ENCODE measurements at regions not wholly inside any gene's neighbourhood (a gene's known extent, or its start where the extent isn't known, plus 50 kb on each side); places are given as distances from the start of the nearest gene placed in this dataset.

DNA sequence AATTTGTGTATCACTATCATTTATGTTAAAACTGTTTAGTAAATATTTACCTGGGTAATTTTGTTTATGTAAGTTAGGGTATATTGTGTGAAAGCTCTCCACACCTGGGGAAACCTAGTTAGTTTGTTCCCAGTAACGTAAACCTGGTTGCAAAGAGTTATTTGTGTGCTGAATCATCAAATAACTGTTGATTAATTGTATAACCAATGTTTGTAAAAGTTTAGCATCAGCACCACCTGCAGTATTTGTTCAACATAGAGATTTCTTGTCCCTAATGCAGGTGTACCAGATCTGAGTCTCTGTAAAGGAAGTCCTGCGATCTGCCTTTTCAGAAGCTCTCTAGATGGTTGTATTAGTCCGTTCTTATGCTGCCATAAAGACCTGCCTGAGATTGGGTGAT is 440.4 kb downstream of the COL12A1 start:
- Histone ChIP-seq H3K27me3 (ENCODE audit: control insufficient read depth in 2 of 2, insufficient read depth in 2 of 2, low read length in 2 of 2) (no peaks in the 10 kb centered on the region), H3K4me3 (ENCODE audit: low read length) (no peak overlapping the region), H3K36me3 (ENCODE audit: control insufficient read depth in 2 of 3, insufficient read depth in 3 of 3, low read length in 3 of 3) (no peaks in the 10 kb centered on the region), H3K27ac (ENCODE audit: low read depth, low read length) (no peak overlapping the region), H3K9me3 (ENCODE audit: control insufficient read depth in 2 of 3, low read length in 3 of 3) (no peaks in the 10 kb centered on the region), H3K4me1 (ENCODE audit: control insufficient read depth in 2 of 2, insufficient read depth in 2 of 2, low read length in 2 of 2) (no peaks in the 10 kb centered on the region)
- ATAC-seq, result no peak
- peaks cover 0 to 7% (median 0%) of the 10 kb centered on the region in 11 donors for H3K9me3 Mint-ChIP-seq
- ChIA-PET CTCF (no interaction called here), POLR2A (no interaction called here)
- H3K27me3 Mint-ChIP-seq, result no peaks in the 10 kb centered on the region
- H3K4me3 Mint-ChIP-seq, result no peak overlapping the region
- H3K27ac Mint-ChIP-seq, result no peak overlapping the region
- H3K36me3 Mint-ChIP-seq, result no peaks in the 10 kb centered on the region
- H3K4me1 Mint-ChIP-seq, result no peaks in the 10 kb centered on the region
- no peak for DNase-seq
- intact Hi-C loops (cut with micrococcal nuclease), result no loop called here

DNA sequence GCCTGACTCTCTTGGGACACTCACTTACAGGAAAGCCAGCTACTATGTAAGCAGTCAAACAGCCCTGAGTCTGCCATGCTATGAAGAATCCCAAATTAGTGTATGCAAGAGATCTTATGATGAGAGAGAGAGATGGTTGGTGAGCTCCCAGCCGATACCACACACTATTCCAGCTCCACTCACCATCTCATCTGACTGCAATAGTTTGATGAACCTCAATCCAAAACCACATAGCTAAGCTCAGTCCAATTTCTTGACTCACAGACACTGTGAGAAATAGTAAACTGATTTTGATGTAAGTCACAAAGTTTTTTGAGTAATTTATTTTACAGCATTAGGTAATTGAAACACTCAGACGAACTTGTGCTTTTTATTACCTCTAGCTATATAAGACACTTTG is 441.4 kb downstream of the COL12A1 start:
- no peaks in the 10 kb centered on the region for H3K9me3 ChIP-seq (ENCODE audit: control insufficient read depth in 2 of 3, low read length in 3 of 3)
- H3K4me3 Mint-ChIP-seq, result no peak overlapping the region
- ATAC-seq, result no peak
- H3K27me3 Mint-ChIP-seq, result no peaks in the 10 kb centered on the region
- H3K36me3 ChIP-seq (ENCODE audit: control insufficient read depth in 2 of 3, insufficient read depth in 3 of 3, low read length in 3 of 3), result no peaks in the 10 kb centered on the region
- no peaks in the 10 kb centered on the region for H3K27me3 ChIP-seq (ENCODE audit: control insufficient read depth in 2 of 2, insufficient read depth in 2 of 2, low read length in 2 of 2)
- H3K4me1 Mint-ChIP-seq, result no peaks in the 10 kb centered on the region
- DNase-seq, result no peak
- no peak overlapping the region for H3K27ac ChIP-seq (ENCODE audit: low read depth, low read length)
- intact Hi-C loops (cut with micrococcal nuclease), result no loop called here
- POLR2A ChIA-PET, result no interaction called here
- CTCF ChIA-PET, result no interaction called here
- H3K4me1 ChIP-seq (ENCODE audit: control insufficient read depth in 2 of 2, insufficient read depth in 2 of 2, low read length in 2 of 2), result no peaks in the 10 kb centered on the region
- H3K36me3 Mint-ChIP-seq, result no peaks in the 10 kb centered on the region
- H3K4me3 ChIP-seq (ENCODE audit: low read length), result no peak overlapping the region
- H3K9me3 Mint-ChIP-seq, result peaks cover 0 to 6% (median 0%) of the 10 kb centered on the region in 11 donors
- no peak overlapping the region for H3K27ac Mint-ChIP-seq

DNA sequence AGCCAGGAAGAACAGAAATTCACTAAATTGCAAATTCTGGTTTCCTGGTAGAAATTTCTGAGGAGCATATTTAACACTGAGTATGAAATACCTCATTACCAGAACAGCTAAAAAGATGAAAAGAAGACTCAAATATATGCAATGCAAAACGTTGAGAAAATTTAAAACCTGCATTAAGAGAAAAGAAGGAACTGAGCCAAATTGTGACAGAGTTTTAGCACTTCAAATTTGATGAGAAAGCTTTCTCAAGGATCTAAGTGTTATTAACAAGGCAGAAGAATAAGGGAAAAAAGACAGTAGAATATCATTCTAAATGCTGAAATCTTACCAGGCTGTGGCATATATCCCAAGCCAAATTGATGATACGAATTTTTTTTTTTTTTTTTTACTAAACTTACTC is 443.0 kb downstream of the COL12A1 start:
- no peaks in the 10 kb centered on the region for H3K36me3 Mint-ChIP-seq
- no peaks in the 10 kb centered on the region for H3K4me1 Mint-ChIP-seq
- Histone ChIP-seq H3K4me3 (ENCODE audit: low read length) (no peak overlapping the region), H3K27ac (ENCODE audit: low read depth, low read length) (no peak overlapping the region), H3K36me3 (ENCODE audit: control insufficient read depth in 2 of 3, insufficient read depth in 3 of 3, low read length in 3 of 3) (no peaks in the 10 kb centered on the region), H3K27me3 (ENCODE audit: control insufficient read depth in 2 of 2, insufficient read depth in 2 of 2, low read length in 2 of 2) (no peaks in the 10 kb centered on the region), H3K9me3 (ENCODE audit: control insufficient read depth in 2 of 3, low read length in 3 of 3) (no peaks in the 10 kb centered on the region), H3K4me1 (ENCODE audit: control insufficient read depth in 2 of 2, insufficient read depth in 2 of 2, low read length in 2 of 2) (no peaks in the 10 kb centered on the region)
- intact Hi-C loops (cut with micrococcal nuclease), result no loop called here
- DNase-seq (no peak), ATAC-seq (no peak)
- no peak overlapping the region for H3K27ac Mint-ChIP-seq
- no peaks in the 10 kb centered on the region for H3K27me3 Mint-ChIP-seq
- no peak overlapping the region for H3K4me3 Mint-ChIP-seq
- ChIA-PET CTCF (no interaction called here), POLR2A (no interaction called here)
- H3K9me3 Mint-ChIP-seq, result peaks cover 0 to 6% (median 0%) of the 10 kb centered on the region in 11 donors

DNA sequence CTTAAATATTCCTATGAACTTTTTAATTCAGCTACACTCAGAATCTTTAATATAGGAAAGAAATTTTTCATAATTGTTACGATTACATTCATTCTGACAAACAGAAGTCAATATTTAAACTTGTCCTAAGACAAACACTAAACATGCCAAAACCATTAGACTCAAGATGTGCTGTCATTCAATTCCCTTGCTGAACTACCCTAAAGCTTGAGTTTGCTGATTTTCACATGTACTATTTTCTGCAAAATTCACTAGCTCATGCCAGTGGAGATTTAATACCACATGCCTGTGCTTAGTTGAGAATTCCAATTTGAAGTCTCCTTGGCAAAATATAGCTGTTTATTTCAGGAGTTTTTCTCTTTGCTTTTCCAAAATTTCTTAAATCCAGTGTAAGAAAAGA is 448.0 kb downstream of the COL12A1 start:
- ATAC-seq, result no peak
- H3K4me1 ChIP-seq (ENCODE audit: control insufficient read depth in 2 of 2, insufficient read depth in 2 of 2, low read length in 2 of 2), result no peaks in the 10 kb centered on the region
- ChIA-PET CTCF (no interaction called here), POLR2A (no interaction called here)
- no peak overlapping the region for H3K27ac ChIP-seq (ENCODE audit: low read depth, low read length)
- Mint-ChIP-seq H3K4me1 (no peaks in the 10 kb centered on the region), H3K27ac (no peak overlapping the region), H3K36me3 (no peaks in the 10 kb centered on the region), H3K9me3 (peaks cover 0 to 5% (median 0%) of the 10 kb centered on the region in 11 donors), H3K4me3 (no peak overlapping the region), H3K27me3 (no peaks in the 10 kb centered on the region)
- H3K27me3 ChIP-seq (ENCODE audit: control insufficient read depth in 2 of 2, insufficient read depth in 2 of 2, low read length in 2 of 2), result no peaks in the 10 kb centered on the region
- no peaks in the 10 kb centered on the region for H3K36me3 ChIP-seq (ENCODE audit: control insufficient read depth in 2 of 3, insufficient read depth in 3 of 3, low read length in 3 of 3)
- intact Hi-C loops (cut with micrococcal nuclease), result no loop called here
- DNase-seq, result no peak
- H3K4me3 ChIP-seq (ENCODE audit: low read length), result no peak overlapping the region
- H3K9me3 ChIP-seq (ENCODE audit: control insufficient read depth in 2 of 3, low read length in 3 of 3), result no peaks in the 10 kb centered on the region

DNA sequence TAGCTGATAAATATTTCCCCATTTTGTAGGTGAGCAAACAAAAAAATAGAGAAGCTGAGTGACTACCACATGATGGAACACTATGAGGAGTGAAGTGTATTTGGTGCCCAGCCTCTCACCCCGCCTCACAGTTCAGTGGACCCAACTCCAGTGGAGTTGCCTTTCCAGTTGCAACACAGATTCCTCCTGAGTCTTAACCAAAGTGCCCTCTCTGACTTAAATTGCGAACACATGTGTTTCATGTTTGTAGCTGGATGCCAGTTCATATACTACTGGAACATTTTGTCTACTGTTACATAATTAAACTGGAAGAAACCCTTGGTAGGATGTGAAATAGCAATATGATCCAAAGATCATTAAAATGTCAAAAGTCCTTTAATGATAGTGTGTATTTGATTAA is 448.9 kb downstream of the COL12A1 start:
- Histone ChIP-seq H3K27me3 (ENCODE audit: control insufficient read depth in 2 of 2, insufficient read depth in 2 of 2, low read length in 2 of 2) (no peaks in the 10 kb centered on the region), H3K36me3 (ENCODE audit: control insufficient read depth in 2 of 3, insufficient read depth in 3 of 3, low read length in 3 of 3) (no peaks in the 10 kb centered on the region), H3K27ac (ENCODE audit: low read depth, low read length) (no peak overlapping the region), H3K9me3 (ENCODE audit: control insufficient read depth in 2 of 3, low read length in 3 of 3) (no peaks in the 10 kb centered on the region), H3K4me1 (ENCODE audit: control insufficient read depth in 2 of 2, insufficient read depth in 2 of 2, low read length in 2 of 2) (no peaks in the 10 kb centered on the region), H3K4me3 (ENCODE audit: low read length) (no peak overlapping the region)
- intact Hi-C loops (cut with micrococcal nuclease), result no loop called here
- Mint-ChIP-seq H3K36me3 (no peaks in the 10 kb centered on the region), H3K9me3 (peaks cover 0 to 3% (median 0%) of the 10 kb centered on the region in 11 donors), H3K4me3 (no peak overlapping the region), H3K27ac (no peak overlapping the region), H3K27me3 (no peaks in the 10 kb centered on the region), H3K4me1 (no peaks in the 10 kb centered on the region)
- ATAC-seq (no peak), DNase-seq (no peak)
- POLR2A ChIA-PET, result no interaction called here
- CTCF ChIA-PET, result no interaction called here

DNA sequence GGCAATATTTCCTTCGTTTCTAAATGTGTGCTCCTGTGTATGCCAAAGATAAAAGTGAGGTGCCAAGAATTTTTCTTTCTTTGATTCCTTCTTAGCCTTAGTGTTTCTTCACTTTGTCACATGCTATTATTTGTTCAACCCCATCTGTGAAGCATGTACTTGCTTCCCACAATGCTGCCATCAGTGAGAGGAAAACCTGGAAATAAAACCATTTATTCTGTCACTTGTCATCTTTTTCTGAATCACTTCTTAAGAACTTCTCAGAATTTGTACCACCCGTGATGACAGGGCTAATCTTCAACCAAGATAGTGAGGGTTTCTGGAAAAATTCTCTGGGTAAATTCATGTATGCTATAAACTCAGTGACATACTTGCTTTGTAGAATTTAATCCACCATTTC is 450.1 kb downstream of the COL12A1 start:
- ChIA-PET POLR2A (no interaction called here), CTCF (no interaction called here)
- Mint-ChIP-seq H3K27ac (no peak overlapping the region), H3K4me1 (no peaks in the 10 kb centered on the region), H3K9me3 (peaks cover 0 to 3% (median 0%) of the 10 kb centered on the region in 11 donors), H3K4me3 (no peak overlapping the region), H3K27me3 (peaks cover 0 to under 1% (median 0%) of the 10 kb centered on the region in 5 donors), H3K36me3 (no peaks in the 10 kb centered on the region)
- Histone ChIP-seq H3K4me3 (ENCODE audit: low read length) (no peak overlapping the region), H3K36me3 (ENCODE audit: control insufficient read depth in 2 of 3, insufficient read depth in 3 of 3, low read length in 3 of 3) (no peaks in the 10 kb centered on the region), H3K27me3 (ENCODE audit: control insufficient read depth in 2 of 2, insufficient read depth in 2 of 2, low read length in 2 of 2) (no peaks in the 10 kb centered on the region), H3K4me1 (ENCODE audit: control insufficient read depth in 2 of 2, insufficient read depth in 2 of 2, low read length in 2 of 2) (no peaks in the 10 kb centered on the region), H3K9me3 (ENCODE audit: control insufficient read depth in 2 of 3, low read length in 3 of 3) (no peaks in the 10 kb centered on the region), H3K27ac (ENCODE audit: low read depth, low read length) (no peak overlapping the region)
- intact Hi-C loops (cut with micrococcal nuclease), result no loop called here
- no peak for DNase-seq
- ATAC-seq, result no peak

DNA sequence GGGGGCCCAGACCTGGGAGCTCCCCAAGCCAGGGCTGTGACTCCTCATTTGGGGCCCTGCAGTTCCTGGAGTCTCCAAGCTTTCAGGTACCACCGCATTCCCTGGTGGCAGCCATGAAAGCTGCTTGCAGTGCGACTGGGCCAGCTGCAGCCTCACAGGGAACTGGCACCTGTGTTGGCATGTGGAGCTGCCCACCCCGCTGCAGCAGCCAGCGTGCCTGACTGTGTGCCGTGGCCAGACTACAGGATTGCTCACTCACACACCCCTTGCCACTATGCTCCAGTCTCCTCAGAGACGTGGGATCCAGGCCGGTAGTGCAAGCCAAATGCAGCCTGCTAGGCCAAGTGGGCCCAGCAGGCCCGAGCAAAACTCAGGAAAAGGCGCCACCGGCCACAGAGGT is 450.7 kb downstream of the COL12A1 start:
- Mint-ChIP-seq H3K27ac (no peak overlapping the region), H3K9me3 (peaks cover 0 to 3% (median 0%) of the 10 kb centered on the region in 11 donors), H3K36me3 (no peaks in the 10 kb centered on the region), H3K27me3 (peaks cover 0 to 4% (median 0%) of the 10 kb centered on the region in 5 donors), H3K4me3 (no peak overlapping the region), H3K4me1 (no peaks in the 10 kb centered on the region)
- Histone ChIP-seq H3K27ac (ENCODE audit: low read depth, low read length) (no peak overlapping the region), H3K36me3 (ENCODE audit: control insufficient read depth in 2 of 3, insufficient read depth in 3 of 3, low read length in 3 of 3) (no peaks in the 10 kb centered on the region), H3K27me3 (ENCODE audit: control insufficient read depth in 2 of 2, insufficient read depth in 2 of 2, low read length in 2 of 2) (no peaks in the 10 kb centered on the region), H3K4me3 (ENCODE audit: low read length) (no peak overlapping the region), H3K9me3 (ENCODE audit: control insufficient read depth in 2 of 3, low read length in 3 of 3) (no peaks in the 10 kb centered on the region), H3K4me1 (ENCODE audit: control insufficient read depth in 2 of 2, insufficient read depth in 2 of 2, low read length in 2 of 2) (no peaks in the 10 kb centered on the region)
- ChIA-PET CTCF (no interaction called here), POLR2A (no interaction called here)
- no peak for DNase-seq
- ATAC-seq, result no peak
- intact Hi-C loops (cut with micrococcal nuclease), result no loop called here

All from naive thymus-derived CD4-positive, alpha-beta T cell (primary cell).